GM19467 (cell line): ENCODE measurements at regions not wholly inside any gene's neighbourhood (a gene's known extent, or its start where the extent isn't known, plus 50 kb on each side); places are given as distances from the start of the nearest gene placed in this dataset.

Experiments used
- ATAC-seq: cut with Tn5 transposase; IDR thresholded peaks from one replicate; pipeline ENCODE4 v1.9.1; 2021; ENCODE audit warnings: mild to moderate bottlenecking, moderate library complexity; ENCODE audit not compliant: unreplicated experiment

DNA sequence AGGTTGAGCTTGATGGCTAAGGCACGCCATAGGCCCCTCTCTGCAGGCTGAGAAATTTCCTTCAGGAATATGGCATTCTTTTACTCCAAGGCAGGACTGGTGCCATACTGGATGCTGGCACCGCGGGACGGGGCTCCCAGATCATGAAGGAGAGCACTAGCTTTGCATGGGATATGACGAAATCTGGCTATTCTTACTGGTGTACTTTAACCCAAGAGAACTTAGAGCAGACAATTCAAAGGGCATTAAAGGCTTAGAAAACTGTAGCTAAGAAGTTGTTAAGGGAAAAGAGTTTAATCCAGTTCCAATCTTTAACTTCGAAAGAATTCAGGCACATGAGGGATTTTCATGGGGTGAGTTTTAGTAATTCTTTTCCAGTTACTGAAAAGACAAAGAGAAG lies 204.4 kb upstream of the ESRRG start:
- ATAC-seq = no peak

DNA sequence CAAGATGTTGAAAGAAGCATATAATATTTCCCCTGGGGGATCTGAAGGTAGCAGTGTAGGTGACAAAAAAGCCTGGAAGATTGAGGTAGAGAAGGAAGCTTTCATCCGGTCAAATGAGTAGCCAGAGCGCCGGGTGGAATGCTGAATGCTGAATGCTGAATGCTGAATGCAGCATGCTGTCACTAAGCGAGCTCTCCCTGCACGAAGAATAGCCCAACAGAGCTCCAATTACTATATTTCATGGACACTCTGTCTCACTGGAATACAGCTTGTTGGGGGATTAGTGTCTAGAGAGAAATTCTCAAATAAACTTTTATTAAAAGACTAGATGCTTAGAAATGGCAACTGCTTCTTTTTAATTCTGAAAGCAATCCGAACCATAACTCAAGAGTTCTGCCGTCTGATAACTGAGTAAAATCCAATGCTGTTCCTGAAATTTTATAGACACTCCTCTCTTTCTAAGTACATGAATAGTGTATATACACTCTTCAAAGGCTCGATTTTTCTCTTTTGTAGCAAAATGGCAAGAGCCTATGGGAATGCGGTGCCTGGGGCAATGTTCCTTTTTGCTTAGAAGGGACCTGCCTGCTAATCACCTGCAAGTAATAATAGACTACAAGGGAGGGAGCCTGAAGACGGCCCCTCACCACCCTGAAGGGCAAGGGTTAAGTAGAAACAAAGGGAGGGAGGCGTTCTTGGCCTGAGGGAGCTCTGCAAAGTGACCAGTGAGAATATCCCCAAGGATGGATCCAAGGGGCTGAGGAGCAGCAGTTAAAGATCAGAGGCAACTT lies 203.7 kb upstream of the ESRRG start:
- ATAC-seq = no peak

DNA sequence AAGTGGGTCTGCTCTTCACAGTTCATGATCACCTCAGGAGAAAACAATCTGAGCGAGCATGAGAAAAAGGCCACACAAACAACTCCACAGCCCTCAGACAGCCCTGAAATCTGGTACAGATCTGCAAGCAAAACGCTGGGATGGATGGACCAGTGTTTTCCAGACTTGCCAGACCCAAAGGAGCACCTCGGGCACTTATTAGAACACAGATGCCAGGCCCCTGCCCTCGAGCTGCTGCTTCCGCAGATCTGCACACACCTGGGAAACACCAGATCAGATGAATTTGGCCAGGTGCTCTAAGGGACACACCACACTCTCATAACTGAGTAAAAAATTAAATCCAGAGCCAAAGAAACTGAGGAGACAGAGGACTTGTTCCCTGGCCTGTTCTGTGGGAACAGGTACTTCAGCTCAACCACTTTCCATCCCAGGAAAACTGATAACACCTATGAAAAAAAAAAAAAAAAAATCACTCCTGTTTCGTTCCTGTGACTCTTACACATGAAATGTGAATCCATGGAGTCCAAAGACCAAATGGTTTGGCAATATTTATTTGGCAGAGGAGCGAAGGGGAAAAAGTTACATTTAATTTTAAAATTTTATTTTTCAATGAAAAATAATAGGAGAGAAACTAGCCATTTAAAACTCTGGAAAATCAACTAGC lies 202.9 kb upstream of the ESRRG start:
- no peak for ATAC-seq

DNA sequence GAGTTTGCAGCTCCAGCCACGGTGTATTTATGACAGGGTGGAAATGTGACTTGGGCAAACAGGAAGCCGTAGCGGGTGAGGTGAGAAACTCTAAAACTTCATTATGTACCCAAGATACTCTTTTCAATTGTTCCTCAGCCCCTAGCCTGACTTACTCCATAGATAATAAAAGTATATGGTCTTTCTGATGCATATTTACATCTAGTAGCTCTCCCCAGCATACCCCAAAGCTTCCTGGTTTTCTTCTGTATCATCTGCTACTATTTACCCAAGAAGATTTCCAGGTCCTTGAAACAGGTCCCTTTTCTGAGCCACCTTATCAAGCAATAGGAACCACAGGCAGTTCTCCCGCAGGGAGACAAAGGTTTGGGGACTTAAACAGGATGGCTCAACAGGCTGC lies 201.5 kb upstream of the ESRRG start:
- ATAC-seq = no peak

DNA sequence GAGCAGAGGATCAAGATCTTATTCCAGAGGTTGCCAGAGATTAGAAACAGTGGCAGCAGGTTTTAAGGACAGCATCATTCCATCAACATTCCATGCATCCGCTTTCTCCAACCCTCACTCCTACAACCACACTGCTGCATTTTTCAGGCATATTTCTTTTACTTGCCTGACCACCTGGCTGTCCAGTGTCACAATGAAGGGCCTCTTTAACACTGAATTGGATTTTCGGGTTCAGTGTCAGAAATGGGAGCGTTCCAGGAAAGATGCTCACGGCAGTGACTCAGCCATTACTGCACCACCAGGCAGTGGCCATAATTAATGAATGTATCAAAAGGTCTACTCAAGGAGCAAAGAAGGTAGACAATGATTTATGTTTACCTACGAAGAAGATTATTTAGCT lies 200.4 kb upstream of the ESRRG start:
- no peak for ATAC-seq

DNA sequence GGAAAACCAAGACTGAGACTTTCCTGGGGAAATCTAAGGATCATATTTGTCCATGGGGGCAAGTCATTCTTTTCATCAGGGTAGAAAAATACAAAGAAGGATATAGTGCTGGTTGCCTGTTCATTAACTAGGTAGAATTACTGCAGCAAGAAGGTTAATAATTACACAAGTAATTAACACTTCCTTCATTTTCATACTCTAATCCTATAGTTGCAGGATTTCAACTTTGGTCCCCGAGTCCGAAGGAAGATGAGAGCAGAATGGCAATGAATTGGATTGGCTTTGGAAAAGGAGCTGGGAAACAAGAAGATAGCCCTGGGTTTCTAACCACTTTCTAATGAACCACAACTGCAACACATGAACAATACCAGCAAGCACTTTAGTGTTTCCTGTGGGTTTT lies 199.2 kb upstream of the ESRRG start:
- ATAC-seq = no peak

DNA sequence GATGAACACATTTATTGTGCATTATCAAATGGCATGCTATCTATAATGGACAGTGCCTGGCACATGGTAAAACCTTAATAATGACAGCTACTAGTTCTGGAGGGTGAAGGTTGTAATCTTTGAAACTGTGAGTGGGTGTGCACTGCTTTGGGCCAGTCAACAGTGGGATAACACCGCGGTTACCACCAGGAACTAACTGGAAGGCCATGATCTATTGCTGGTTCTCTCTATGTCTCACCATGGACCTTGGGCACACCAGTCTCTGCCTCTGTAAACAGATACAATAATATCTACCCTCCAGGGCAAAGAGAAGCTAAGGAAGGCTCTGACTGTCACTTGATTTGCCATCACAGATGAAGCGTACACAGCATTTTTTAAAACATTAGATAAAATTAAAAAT lies 198.6 kb upstream of the ESRRG start:
- no peak for ATAC-seq

DNA sequence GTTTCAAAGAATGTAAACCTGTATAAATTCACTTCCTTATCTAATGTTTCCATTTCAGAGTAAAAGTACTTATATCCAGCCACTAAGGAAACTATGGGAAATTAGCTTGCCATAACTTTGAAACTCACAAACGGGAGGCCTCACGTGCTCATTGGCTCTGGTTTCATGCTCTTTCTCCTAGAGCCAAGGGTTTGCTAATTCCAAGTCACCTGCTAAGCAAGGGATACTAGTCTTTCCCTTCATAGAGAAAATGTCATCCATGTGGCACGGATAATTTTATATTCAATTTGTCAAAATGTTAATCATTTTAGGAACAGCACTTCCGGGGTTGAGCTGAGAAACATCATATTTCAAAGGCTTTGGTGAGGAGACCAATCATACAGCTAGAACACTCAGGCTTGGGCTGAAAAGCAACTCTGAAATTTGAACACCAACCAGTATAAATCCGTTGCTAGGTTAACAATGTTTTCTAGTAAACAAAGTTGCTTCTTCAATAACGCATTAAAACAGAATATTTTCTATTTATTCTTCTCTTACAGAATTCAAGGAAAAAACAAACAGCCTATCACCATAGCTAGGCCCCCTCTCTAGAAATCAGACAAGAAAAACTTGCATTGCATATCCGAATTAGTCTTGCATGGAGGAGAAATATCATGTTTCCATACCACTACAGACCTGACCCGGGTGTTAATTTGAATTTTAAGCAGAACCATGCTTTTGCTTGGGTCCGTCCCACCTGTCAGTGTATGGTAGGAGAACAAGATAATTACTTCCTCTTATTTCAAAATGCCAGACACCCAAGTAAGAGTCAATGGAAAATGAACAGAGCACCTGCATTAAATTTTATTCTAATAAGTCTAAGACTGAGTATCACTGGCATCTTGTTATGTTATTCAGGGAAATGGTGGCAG lies 196.1 kb upstream of the ESRRG start:
- no peak for ATAC-seq

DNA sequence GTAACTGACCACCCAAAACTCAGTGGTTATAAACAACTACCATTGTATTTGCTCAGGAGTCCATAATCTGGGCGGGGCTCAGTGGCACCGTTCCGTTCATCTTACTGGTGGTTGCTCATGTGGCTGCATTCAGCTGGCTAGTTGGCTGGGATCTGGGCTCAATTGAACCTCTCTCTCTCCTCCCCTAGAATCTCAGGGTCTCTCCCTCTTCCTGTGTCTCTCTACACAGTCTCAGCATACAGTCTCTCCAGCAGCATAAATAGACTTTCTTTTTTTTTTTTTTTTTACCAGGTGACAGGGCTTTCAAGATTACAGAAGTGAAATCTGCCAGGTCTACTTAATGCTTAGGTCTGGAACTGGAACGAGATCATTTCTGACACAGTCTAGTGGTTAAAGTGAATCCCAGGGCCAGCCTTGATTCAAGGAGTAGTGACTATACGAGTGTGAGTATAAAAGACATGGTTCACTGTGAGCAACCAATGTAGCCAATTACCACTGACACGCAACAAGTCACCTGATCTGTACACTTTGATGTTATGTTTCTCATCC lies 193.7 kb upstream of the ESRRG start:
- no peak for ATAC-seq

DNA sequence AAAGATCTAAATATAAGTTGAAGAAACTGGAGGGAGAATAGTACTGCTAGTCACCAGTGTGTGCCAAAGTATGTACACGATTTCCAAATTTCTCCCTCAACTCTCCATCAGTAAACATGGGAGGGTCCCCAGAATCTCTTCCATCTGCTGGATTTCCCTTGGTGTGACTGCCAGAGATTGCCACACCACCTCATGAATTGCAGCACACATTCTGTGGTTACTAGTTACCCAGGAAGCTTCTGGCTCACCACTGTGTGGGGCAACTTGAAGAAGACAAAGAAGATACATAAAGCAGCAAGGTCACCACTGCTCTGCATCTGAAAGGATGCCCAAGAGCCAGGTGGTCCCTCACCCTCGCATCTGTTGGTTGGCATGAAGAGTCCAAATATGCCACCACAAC lies 191.7 kb upstream of the ESRRG start:
- no peak for ATAC-seq

DNA sequence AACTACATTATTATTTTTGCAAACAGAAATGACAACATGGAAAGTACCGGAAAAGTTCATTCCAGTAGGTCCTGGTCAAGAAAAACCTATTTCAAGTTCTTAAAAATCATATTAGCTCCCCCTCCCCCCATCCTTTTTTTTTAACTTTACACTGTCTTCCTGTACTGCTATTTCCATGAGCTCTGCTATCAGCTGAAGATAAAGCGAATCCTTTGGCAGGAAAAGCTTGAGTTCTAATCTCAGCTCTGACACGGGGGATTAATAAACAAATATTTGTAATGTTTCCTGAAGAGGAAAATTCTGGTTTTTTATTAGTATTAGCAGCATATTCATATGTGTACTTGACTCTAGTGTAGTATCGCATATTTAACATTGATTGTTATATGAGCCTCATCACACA lies 190.7 kb upstream of the ESRRG start:
- ATAC-seq = no peak

DNA sequence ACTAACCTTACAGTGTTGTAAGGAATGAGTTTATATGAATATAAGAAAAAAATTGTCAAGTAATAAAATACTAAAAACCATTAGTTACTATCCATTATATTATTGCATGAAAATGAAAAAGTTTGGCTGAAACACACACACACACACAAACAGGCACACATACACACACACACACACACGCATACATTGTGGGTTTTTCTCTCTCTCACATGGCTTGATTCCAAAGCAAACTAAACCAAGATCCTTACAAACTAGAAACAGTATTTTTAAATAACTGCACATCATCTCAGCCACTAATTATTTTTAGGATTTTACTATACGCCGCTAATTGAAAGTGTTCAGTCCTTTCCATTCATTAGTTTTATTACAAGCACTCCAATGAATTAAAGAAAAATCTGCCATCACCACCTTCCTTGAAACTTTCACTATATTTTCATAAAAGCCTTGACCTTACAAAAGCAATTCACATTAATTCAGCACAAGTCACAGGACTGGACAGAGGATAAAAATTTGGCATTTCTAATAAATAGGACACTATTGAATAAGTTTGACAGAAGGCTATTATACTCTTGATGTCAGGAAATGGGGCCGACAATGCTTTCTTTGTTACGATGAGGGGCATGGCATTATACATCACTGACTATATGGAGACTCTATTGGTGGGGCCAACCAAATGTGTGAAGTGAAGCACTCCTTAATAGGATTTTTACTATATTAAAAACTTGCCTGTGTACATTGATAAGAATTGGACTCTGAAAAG lies 187.0 kb upstream of the ESRRG start:
- no peak for ATAC-seq

DNA sequence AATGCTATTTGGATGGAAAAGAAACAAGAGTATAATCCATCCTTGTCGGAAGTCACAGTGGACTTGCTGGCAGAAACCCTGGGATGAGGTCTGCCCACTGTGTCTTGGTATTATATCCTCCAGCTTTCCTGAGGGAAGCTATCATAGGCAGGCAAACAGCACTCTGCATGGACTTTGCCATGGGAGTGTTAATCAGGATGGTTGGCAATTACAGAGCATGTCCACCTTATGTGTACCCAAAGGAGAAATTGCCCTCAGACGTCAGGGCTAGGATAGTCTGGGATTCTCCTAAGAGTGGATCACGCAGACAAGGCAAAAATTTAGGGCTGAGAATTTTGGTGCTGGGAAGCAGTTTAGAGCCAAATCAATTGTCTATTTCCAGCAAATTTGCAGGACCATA lies 184.9 kb upstream of the ESRRG start:
- no peak for ATAC-seq

DNA sequence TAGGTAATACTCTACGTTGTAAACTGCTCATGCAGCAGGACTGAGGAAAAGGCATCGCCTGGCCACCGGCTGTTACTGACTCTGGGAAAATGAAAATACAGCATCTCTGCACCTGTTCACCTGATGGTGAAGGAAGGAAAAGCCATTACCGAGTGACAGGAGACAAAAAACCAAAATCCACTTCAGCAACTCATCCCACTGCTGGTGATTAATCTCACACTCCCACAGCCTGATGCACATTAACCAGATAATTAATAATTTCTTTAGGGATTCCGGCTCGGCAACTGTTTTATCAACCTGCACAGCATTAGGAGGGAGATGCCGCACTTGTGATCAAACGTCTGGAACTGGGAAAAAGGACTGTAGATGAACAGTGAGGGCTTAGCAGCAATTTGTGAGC lies 183.9 kb upstream of the ESRRG start:
- ATAC-seq = no peak

DNA sequence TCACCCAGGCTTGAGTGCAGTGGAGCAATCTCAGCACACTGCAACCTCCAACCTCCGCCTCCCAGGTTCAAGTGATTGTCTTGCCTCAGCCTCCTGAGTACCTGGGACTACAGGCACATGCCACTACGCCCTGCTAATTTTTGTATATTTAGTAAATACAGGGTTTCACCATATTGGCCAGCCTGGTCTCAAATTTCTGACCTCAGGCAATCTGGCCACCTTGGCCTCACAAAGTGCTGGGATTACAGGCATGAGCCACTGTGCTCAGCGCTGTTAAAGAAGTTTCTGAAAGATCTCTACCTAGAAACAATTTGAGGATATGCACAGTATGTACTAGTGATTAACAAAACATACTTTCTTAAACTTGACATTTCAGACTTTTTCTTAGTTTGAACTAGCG lies 182.6 kb upstream of the ESRRG start:
- no peak for ATAC-seq

DNA sequence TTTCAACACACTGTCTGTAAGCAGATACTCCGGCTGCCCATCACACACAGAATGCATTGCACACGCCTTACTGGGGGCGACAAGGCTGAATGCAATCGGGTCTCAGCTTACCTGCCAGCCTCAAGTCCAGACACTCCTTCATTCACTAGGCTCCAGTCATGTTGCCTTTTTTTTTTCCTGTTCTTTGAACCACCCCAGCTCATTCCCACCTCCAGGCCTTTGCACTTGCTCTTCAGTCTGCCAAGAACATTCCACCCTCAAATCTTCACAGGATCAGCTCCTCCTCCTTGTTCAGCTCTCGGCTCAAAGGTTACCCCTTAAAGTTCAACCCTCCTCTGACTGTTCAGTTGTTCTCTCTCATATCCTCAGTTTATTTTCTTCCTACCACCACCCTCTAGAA lies 181.9 kb upstream of the ESRRG start:
- ATAC-seq = no peak

DNA sequence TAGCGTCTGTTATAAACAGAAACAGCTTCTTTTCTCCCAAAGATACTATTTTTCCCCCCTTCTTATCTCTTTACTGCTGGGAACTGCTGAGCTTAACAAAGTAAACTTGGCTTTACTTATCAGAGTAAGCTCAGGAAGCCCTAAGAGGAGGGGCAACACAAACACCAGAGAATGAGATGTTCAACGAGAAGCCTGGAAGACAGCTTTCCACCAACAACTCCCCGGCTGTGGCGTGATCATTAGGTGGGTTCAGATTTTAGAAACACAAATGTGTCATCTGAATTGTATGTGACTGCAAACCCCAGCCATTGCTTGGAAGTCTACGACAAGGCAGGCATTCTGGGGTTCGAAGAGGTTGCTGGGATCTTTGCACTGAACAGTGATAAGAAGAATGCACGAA lies 181.2 kb upstream of the ESRRG start:
- ATAC-seq = no peak

DNA sequence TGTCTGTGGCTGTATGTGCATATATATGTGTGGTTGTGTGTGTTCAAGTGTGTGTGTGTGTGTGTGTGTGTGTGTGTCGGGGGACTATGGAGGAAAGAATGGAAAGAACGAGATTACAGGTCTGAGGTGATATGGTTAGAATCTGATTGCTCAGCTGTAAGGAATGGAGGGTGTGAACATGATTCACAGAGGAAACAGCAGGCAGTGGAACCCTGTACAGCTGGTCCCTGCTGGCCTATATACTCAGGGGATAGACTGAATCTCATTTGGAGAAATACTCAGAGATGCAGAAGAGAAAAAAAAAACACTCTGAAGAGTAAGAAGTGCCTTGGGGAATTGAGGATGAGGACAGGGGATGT lies 180.1 kb upstream of the ESRRG start:
- ATAC-seq = no peak

DNA sequence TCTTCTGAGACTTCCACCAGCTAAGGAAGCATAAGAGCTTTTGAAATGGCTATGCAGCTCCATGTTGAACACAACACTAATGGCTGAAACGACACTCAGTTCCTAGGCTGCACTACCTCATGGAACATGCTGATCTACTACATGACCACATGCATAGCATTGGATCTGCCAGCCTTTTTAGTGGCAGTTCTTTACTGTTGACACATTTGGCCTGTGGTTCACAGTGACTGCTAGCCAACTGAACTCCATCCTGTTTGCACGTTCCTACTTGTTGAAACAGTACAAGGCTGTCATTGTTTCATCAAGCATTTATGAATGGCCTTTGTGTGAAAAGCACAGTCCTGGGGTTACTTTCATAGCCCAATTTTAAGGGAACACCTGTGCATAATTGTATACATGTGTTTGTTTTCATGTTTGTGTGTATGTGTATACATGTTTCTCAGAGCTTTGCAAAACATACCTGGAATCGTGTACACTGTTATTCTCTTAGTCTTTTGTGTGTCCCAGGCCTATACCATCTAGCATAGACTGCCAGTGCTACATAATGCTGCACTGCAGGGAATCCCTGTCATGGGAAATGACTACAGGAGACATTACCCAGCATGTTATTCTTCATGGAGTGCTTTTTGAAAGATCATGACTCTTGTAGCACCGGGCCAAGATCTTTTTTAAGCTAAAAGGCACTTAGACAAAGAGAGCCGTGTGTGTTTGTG lies 179.6 kb upstream of the ESRRG start:
- no peak for ATAC-seq

DNA sequence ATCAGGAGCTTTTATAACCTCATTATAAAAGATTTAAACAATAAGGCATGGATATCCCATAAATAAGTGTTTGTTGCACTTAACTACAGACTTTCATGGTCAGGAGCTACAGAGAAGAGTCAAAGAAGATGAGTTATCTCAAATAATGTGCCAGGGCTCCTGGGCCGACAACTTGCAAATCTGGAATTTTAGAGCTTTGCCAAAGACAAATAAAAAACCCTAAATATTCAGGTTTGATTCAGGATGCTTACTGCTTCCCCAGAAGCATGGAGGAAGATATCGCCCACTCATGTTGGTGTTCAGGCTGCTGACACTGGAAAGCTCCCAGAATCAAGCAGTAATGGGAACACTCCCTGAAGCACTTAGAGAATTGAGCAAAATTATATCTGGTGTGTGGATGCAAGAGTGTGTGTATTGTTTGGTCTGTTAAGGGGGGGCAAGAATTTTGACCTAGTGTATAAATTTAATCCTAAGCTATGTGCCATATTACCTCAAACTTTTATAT lies 176.9 kb upstream of the ESRRG start:
- ATAC-seq = no peak
